NOMO-1 treated with dmso at 0.1 percent for 144 hours (cell line): ENCODE measurements at regions not wholly inside any gene's neighbourhood (a gene's known extent, or its start where the extent isn't known, plus 50 kb on each side); places are given as distances from the start of the nearest gene placed in this dataset.

Experiments used
- DNase-seq: peaks from one replicate; lab custom pipeline; 2025; ENCODE audit not compliant: unreplicated experiment; lab: John Stamatoyannopoulos, UW

- DNase-seq, result no peak
Observed at GRCh38 chr5:91433861-91434260, 50.7 kb upstream of the ARRDC3 start.
